Testis (tissue), 2 donors: ENCODE measurements at regions not wholly inside any gene's neighbourhood (a gene's known extent, or its start where the extent isn't known, plus 50 kb on each side); places are given as distances from the start of the nearest gene placed in this dataset.

Source experiments
- CTCF ChIP-seq, 3 experiments: fragments of 450-650 bp in 2 of 3; fragments of 200-600 bp in 1 of 3; sonication (generic) in 1 of 3; IDR thresholded peaks; one replicate each; pipeline ENCODE4 v1.5.1; 2016 to 2019; ENCODE audit warnings: antibody characterized with exemption in 3 of 3, mild to moderate bottlenecking in 2 of 3, moderate library complexity in 1 of 3
- POLR2A ChIP-seq: fragments of 450-650 bp; IDR thresholded peaks from one replicate; pipeline ENCODE4 v1.6.1; 2017; ENCODE audit warnings: antibody characterized with exemption, mild to moderate bottlenecking, moderate library complexity

- no peak for TF ChIP-seq CTCF (IDR thresholded peaks at IDR 0.05)
- TF ChIP-seq POLR2A = no peak
Observed at GRCh38 chr1:198079432-198079951, 77.3 kb upstream of the NEK7 start.
